ENCODE measurements at regions not wholly inside any gene's neighbourhood (a gene's known extent, or its start where the extent isn't known, plus 50 kb on each side); places are given as distances from the start of the nearest gene placed in this dataset.

GRCh38 chr16:86653285-86654006, 75.1 kb downstream of the FOXL1 start:
- intact Hi-C loops (cut with micrococcal nuclease): no loop called here
- peaks cover 8 to 10% of the 10 kb centered on the region in 2 donors for H3K27me3 Mint-ChIP-seq (ENCODE audit: low read depth in 2 of 2)
- 84% methylated on average over 13 of the region's 13 CpGs for WGBS (ENCODE audit: insufficient coverage)
- Histone ChIP-seq H3K36me3 (ENCODE audit: control insufficient read depth, insufficient read depth, low read length) (no peaks in the 10 kb centered on the region), H3K9me3 (ENCODE audit: control insufficient read depth, insufficient read depth, low read length) (no peaks in the 10 kb centered on the region), H3K4me3 (ENCODE audit: low read length) (no peak overlapping the region), H3K4me1 (ENCODE audit: control insufficient read depth, insufficient read depth, low read length) (no peaks in the 10 kb centered on the region), H3K27ac (ENCODE audit: low read length) (no peak overlapping the region), H3K27me3 (ENCODE audit: control insufficient read depth, insufficient read depth, low read length) (no peaks in the 10 kb centered on the region)
- no peaks in the 10 kb centered on the region for H3K9me3 Mint-ChIP-seq
- H3K27ac Mint-ChIP-seq: no peak overlapping the region
- TF ChIP-seq, protein P1, sequence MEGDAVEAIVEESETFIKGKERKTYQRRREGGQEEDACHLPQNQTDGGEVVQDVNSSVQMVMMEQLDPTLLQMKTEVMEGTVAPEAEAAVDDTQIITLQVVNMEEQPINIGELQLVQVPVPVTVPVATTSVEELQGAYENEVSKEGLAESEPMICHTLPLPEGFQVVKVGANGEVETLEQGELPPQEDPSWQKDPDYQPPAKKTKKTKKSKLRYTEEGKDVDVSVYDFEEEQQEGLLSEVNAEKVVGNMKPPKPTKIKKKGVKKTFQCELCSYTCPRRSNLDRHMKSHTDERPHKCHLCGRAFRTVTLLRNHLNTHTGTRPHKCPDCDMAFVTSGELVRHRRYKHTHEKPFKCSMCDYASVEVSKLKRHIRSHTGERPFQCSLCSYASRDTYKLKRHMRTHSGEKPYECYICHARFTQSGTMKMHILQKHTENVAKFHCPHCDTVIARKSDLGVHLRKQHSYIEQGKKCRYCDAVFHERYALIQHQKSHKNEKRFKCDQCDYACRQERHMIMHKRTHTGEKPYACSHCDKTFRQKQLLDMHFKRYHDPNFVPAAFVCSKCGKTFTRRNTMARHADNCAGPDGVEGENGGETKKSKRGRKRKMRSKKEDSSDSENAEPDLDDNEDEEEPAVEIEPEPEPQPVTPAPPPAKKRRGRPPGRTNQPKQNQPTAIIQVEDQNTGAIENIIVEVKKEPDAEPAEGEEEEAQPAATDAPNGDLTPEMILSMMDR (IDR thresholded peaks at IDR 0.05): no peak
- H3K4me1 Mint-ChIP-seq: no peaks in the 10 kb centered on the region
- ATAC-seq (no peak), DNase-seq (no peak)
- no peak overlapping the region for H3K4me3 Mint-ChIP-seq
- H3K36me3 Mint-ChIP-seq: no peaks in the 10 kb centered on the region

DNA sequence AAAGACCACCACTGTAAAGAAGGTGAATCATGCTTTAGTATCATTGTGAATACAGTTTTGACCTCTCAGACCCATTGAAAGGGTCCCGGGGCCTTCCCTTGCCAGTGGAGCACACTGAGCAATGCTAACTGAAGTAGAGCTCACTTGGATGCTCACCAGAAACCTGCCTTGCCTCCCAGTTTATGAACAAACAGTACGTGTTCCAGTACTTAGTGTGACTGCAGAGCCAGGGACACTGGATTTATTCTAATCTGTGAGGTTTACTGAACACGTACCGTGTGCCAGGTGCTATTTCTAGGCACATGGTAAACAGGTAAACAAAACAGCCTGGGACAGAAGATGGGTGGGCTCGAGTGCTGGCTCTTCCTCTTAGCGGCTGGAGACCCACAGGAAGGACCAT, 79.6 kb downstream of the FOXL1 start:
- no peaks in the 10 kb centered on the region for H3K4me1 ChIP-seq (ENCODE audit: control insufficient read depth, insufficient read depth, low read length)
- Mint-ChIP-seq H3K27ac (no peak overlapping the region), H3K9me3 (peaks cover 0 to 3% of the 10 kb centered on the region in 2 donors), H3K4me1 (no peaks in the 10 kb centered on the region), H3K27me3 (ENCODE audit: low read depth in 2 of 2) (no peaks in the 10 kb centered on the region), H3K36me3 (no peaks in the 10 kb centered on the region), H3K4me3 (no peak overlapping the region)
- DNase-seq: no peak
- no peak overlapping the region for H3K4me3 ChIP-seq (ENCODE audit: low read length)
- no peaks in the 10 kb centered on the region for H3K27me3 ChIP-seq (ENCODE audit: control insufficient read depth, insufficient read depth, low read length)
- no peak overlapping the region for H3K27ac ChIP-seq (ENCODE audit: low read length)
- no peak for ATAC-seq
- H3K36me3 ChIP-seq (ENCODE audit: control insufficient read depth, insufficient read depth, low read length): no peaks in the 10 kb centered on the region
- WGBS (ENCODE audit: insufficient coverage): 74% methylated on average over 6 of the region's 6 CpGs
- intact Hi-C loops (cut with micrococcal nuclease): no loop called here
- H3K9me3 ChIP-seq (ENCODE audit: control insufficient read depth, insufficient read depth, low read length): no peaks in the 10 kb centered on the region
- TF ChIP-seq, protein P1 (IDR thresholded peaks at IDR 0.05): no peak

DNA sequence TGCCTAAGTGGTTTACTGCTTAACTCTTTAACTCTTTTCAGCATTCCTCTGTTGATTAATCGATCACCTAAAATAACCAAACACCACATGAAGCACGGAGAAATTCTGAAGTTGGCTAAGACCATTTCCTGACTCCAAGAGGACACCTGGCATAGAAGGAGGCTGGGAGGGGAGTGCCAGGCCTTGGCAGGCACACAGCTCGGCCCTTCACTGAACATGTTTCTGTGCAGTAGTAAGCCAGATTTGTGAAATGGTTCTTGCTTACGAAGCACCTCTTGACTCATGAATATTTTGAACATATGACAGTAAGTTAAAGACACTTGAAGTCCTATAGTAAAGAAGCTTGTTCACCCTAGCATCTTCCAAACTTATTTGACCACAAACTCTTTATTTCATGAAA, 82.3 kb downstream of the FOXL1 start:
- H3K27ac Mint-ChIP-seq: no peak overlapping the region
- Histone ChIP-seq H3K9me3 (ENCODE audit: control insufficient read depth, insufficient read depth, low read length) (no peaks in the 10 kb centered on the region), H3K4me3 (ENCODE audit: low read length) (no peak overlapping the region), H3K27me3 (ENCODE audit: control insufficient read depth, insufficient read depth, low read length) (no peaks in the 10 kb centered on the region), H3K4me1 (ENCODE audit: control insufficient read depth, insufficient read depth, low read length) (peaks cover 11% of the 10 kb centered on the region), H3K27ac (ENCODE audit: low read length) (no peak overlapping the region), H3K36me3 (ENCODE audit: control insufficient read depth, insufficient read depth, low read length) (no peaks in the 10 kb centered on the region)
- no peak overlapping the region for H3K4me3 Mint-ChIP-seq
- TF ChIP-seq, protein P1 (IDR thresholded peaks at IDR 0.05): no peak
- H3K9me3 Mint-ChIP-seq: peaks cover 0 to 3% of the 10 kb centered on the region in 2 donors
- intact Hi-C loops (cut with micrococcal nuclease): no loop called here
- H3K36me3 Mint-ChIP-seq: no peaks in the 10 kb centered on the region
- no peaks in the 10 kb centered on the region for H3K27me3 Mint-ChIP-seq (ENCODE audit: low read depth in 2 of 2)
- H3K4me1 Mint-ChIP-seq: peaks cover 12 to 18% of the 10 kb centered on the region in 2 donors
- DNase-seq: no peak
- no peak for ATAC-seq
- WGBS (ENCODE audit: insufficient coverage): 90% methylated on average over 4 of the region's 4 CpGs

- no peak overlapping the region for H3K27ac Mint-ChIP-seq
- H3K27me3 Mint-ChIP-seq (ENCODE audit: low read depth in 2 of 2): peaks cover 0 to 6% of the 10 kb centered on the region in 2 donors
- no peak overlapping the region for H3K4me3 ChIP-seq (ENCODE audit: low read length)
- DNase-seq (no peak), ATAC-seq (no peak)
- H3K27ac ChIP-seq (ENCODE audit: low read length): no peak overlapping the region
- no peaks in the 10 kb centered on the region for H3K36me3 Mint-ChIP-seq
- H3K4me1 ChIP-seq (ENCODE audit: control insufficient read depth, insufficient read depth, low read length): peaks cover 11% of the 10 kb centered on the region
- WGBS (ENCODE audit: insufficient coverage): 77% methylated on average over 8 of the region's 8 CpGs
- no peaks in the 10 kb centered on the region for H3K9me3 ChIP-seq (ENCODE audit: control insufficient read depth, insufficient read depth, low read length)
- H3K36me3 ChIP-seq (ENCODE audit: control insufficient read depth, insufficient read depth, low read length): no peaks in the 10 kb centered on the region
- H3K4me3 Mint-ChIP-seq: no peak overlapping the region
- intact Hi-C loops (cut with micrococcal nuclease): no loop called here
- peaks cover 12 to 18% of the 10 kb centered on the region in 2 donors for H3K4me1 Mint-ChIP-seq
- H3K27me3 ChIP-seq (ENCODE audit: control insufficient read depth, insufficient read depth, low read length): no peaks in the 10 kb centered on the region
- TF ChIP-seq, protein P1 (IDR thresholded peaks at IDR 0.05): no peak
- H3K9me3 Mint-ChIP-seq: peaks cover 0 to 3% of the 10 kb centered on the region in 2 donors
Observed at GRCh38 chr16:86661706-86662105, 83.4 kb downstream of the FOXL1 start.

Measured in natural killer cell (primary cell).